Peyer's patch (tissue), 4 donors: ENCODE measurements at regions not wholly inside any gene's neighbourhood (a gene's known extent, or its start where the extent isn't known, plus 50 kb on each side); places are given as distances from the start of the nearest gene placed in this dataset.

Source experiments
- CTCF ChIP-seq, 6 experiments: fragments of 450-650 bp in 4 of 6; fragments of 200-600 bp in 2 of 6; sonication (generic) in 1 of 6; IDR thresholded peaks; one replicate each; pipeline ENCODE4 v1.5.1; 2017 to 2019; ENCODE audit warnings: antibody characterized with exemption in 6 of 6, mild to moderate bottlenecking in 3 of 6, moderate library complexity in 1 of 6
- POLR2A ChIP-seq, 2 donors: fragments of 450-650 bp; IDR thresholded peaks; one replicate each; pipeline ENCODE4 v1.5.1; 2017; ENCODE audit warnings: antibody characterized with exemption in 2 of 2, mild to moderate bottlenecking in 2 of 2, moderate library complexity in 2 of 2

- TF ChIP-seq CTCF (IDR thresholded peaks at IDR 0.05), result no peak
- no peak for TF ChIP-seq POLR2A (IDR thresholded peaks at IDR 0.05)
Measured at GRCh38 chr10:4638099-4638498, 187.9 kb upstream of the AKR1E2 start.
